Mesothelial cell of epicardium (in vitro differentiated cells): ENCODE measurements at regions not wholly inside any gene's neighbourhood (a gene's known extent, or its start where the extent isn't known, plus 50 kb on each side); places are given as distances from the start of the nearest gene placed in this dataset.

Experiments used
- DNase-seq, 2 experiments: peaks; one replicate each; pipeline ENCODE4 v3.0.0; 2021; ENCODE audit warnings: low spot score in 2 of 2; ENCODE audit not compliant: unreplicated experiment in 2 of 2
- H3K27ac Mint-ChIP-seq: 2 replicates; pipeline ENCODE4 v1.8.0; 2021; ENCODE audit warnings: mixed read lengths
- H3K27me3 Mint-ChIP-seq: 2 replicates; pipeline ENCODE4 v1.8.0; 2021; ENCODE audit warnings: low read depth, mixed read lengths
- H3K36me3 Mint-ChIP-seq: 2 replicates; pipeline ENCODE4 v1.8.0; 2021; ENCODE audit warnings: mixed read lengths
- H3K4me1 Mint-ChIP-seq: 2 replicates; pipeline ENCODE4 v1.8.0; 2021; ENCODE audit warnings: mixed read lengths
- H3K4me3 Mint-ChIP-seq: 2 replicates; pipeline ENCODE4 v1.8.0; 2021; ENCODE audit warnings: mild to moderate bottlenecking, moderate library complexity, mixed read lengths
- H3K9me3 Mint-ChIP-seq: 2 replicates; pipeline ENCODE4 v1.8.0; 2021; ENCODE audit warnings: mixed read lengths
- TF ChIP-seq, protein P1 (sequence below): fragments of 200-600 bp; sonication (generic); IDR thresholded peaks from one replicate; pipeline ENCODE4 v1.5.0; 2021; ENCODE audit warnings: antibody characterized with exemption; ENCODE audit not compliant: unreplicated experiment

DNA sequence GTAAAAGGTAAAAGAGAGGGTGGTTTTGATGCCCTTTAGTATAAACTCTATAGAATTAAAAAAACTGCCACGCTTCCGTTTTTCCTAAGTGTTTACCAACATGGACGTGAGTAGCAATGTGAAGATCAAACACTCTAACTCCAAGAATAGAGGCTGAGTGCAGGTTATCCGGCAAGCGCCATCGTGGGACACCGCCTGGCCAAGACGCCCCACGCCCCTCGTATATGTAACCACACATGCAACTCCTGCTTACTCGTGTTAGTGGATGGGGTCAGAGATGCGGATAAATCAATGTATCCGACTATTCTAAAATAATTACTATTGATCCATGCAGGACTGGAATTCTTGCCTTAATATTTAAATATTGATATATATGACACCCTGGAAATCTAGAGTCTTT is 741.3 kb downstream of the GALR1 start:
- Mint-ChIP-seq H3K27me3 (peaks cover 18% of the 10 kb centered on the region), H3K4me1 (no peaks in the 10 kb centered on the region), H3K9me3 (peaks cover 11% of the 10 kb centered on the region), H3K27ac (no peak overlapping the region), H3K4me3 (no peak overlapping the region), H3K36me3 (no peaks in the 10 kb centered on the region)
- no peak for DNase-seq
- TF ChIP-seq, protein P1, sequence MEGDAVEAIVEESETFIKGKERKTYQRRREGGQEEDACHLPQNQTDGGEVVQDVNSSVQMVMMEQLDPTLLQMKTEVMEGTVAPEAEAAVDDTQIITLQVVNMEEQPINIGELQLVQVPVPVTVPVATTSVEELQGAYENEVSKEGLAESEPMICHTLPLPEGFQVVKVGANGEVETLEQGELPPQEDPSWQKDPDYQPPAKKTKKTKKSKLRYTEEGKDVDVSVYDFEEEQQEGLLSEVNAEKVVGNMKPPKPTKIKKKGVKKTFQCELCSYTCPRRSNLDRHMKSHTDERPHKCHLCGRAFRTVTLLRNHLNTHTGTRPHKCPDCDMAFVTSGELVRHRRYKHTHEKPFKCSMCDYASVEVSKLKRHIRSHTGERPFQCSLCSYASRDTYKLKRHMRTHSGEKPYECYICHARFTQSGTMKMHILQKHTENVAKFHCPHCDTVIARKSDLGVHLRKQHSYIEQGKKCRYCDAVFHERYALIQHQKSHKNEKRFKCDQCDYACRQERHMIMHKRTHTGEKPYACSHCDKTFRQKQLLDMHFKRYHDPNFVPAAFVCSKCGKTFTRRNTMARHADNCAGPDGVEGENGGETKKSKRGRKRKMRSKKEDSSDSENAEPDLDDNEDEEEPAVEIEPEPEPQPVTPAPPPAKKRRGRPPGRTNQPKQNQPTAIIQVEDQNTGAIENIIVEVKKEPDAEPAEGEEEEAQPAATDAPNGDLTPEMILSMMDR, result no peak

DNA sequence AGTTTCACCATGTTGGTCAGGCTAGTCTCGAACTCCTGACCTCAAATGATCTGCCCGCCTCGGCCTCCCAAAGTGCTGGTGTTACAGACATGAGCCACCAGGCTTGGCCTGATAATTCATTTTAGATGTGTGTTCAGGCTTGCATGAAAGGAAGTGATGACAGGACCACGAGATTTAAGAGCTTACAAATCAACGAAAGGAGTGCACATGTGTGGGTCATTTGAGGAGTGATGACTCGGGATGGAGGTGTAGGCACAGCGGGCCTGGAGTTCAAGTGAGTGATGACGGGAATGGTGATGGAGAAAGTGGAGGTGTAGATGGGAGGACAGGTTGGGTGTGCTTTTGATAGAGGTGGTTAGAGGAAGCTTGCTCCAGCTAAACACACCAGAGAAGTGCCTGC is 742.4 kb downstream of the GALR1 start:
- Mint-ChIP-seq H3K4me1 (no peaks in the 10 kb centered on the region), H3K9me3 (peaks cover 11% of the 10 kb centered on the region), H3K36me3 (no peaks in the 10 kb centered on the region), H3K27me3 (peaks cover 17% of the 10 kb centered on the region), H3K27ac (no peak overlapping the region), H3K4me3 (no peak overlapping the region)
- DNase-seq, result no peak
- TF ChIP-seq, protein P1, result no peak

DNA sequence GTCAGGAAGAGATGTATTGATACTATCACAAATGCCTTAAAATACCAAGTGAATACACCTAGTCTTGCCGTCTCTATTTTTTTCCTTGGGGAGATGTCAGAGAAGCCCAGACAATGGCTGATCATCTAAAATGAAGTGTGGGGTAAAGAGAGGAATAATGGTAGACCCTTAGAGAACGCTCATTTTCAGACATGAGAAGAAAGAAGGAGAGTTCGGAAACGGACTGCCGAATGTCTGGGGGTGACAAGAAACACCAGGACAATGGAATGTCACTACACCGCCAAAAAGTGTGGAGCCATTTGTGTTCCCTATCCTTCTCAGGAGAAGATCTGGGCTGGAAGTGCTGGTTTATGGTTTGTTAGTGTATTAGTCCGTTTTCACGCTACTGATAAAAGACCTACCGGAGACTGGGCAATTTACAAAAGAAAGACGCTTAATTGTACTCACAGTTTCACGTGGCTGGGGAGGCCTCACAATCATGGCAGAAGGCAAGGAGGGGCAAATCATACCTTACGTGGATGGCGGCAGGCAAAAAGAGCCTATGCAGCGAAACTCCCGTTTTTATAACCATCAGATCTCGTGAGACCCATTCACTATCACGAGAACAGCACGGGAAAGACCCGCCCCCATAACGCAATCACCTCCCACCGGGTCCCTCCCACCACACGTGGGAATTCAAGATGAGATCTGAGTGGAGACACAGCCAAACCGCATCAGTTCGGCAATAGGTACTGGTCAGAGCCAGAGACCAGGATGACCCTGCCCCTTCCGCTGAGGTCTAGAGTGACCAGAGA is 743.7 kb downstream of the GALR1 start:
- Mint-ChIP-seq H3K4me1 (no peaks in the 10 kb centered on the region), H3K9me3 (peaks cover 11% of the 10 kb centered on the region), H3K36me3 (no peaks in the 10 kb centered on the region), H3K27ac (no peak overlapping the region), H3K4me3 (no peak overlapping the region), H3K27me3 (peaks cover 15% of the 10 kb centered on the region)
- TF ChIP-seq, protein P1, result no peak
- DNase-seq, result no peak

- Mint-ChIP-seq H3K27me3 (peaks cover 14% of the 10 kb centered on the region), H3K4me1 (no peaks in the 10 kb centered on the region), H3K36me3 (no peaks in the 10 kb centered on the region), H3K9me3 (peaks cover 16% of the 10 kb centered on the region), H3K4me3 (no peak overlapping the region), H3K27ac (no peak overlapping the region)
- no peak for DNase-seq
- TF ChIP-seq, protein P1, result no peak
Observed at GRCh38 chr18:77995593-77995992, 745.9 kb downstream of the GALR1 start.

DNA sequence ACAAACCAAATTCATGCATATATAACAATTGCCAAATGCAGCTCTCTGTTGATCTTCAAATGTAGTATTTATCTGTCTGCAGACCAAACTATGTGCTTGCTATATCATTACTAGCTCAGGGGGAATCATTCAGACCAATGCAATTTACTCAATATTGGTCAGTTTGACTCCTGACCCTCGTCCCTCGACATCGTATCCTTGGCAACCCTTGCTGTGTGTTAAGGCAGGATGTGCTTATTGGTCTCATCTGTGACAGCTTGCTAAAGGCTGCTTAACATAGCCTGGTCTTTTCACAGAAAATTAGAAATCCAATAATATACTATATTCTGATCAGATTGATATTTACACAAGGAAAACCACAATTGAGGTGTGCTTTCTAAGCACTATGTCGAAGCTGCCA is 747.1 kb downstream of the GALR1 start:
- Mint-ChIP-seq H3K4me3 (no peak overlapping the region), H3K27me3 (peaks cover 18% of the 10 kb centered on the region), H3K4me1 (no peaks in the 10 kb centered on the region), H3K27ac (no peak overlapping the region), H3K9me3 (peaks cover 23% of the 10 kb centered on the region), H3K36me3 (no peaks in the 10 kb centered on the region)
- TF ChIP-seq, protein P1, result no peak
- no peak for DNase-seq
